Stimulated activated naive CD8-positive, alpha-beta T cell treated with anti-CD3 and anti-CD28 coated beads, Interleukin-15, Interleukin-2, amounts not matched to agents 100 U/mL and 50 U/mL, for 24 hours (primary cell): ENCODE measurements at regions not wholly inside any gene's neighbourhood (a gene's known extent, or its start where the extent isn't known, plus 50 kb on each side); places are given as distances from the start of the nearest gene placed in this dataset.

Experiments used
- ATAC-seq: fragments of 150-1000 bp; cut with Tn5 transposase; one replicate; pipeline ENCODE4 v1.10.0; 2021
- DNase-seq: peaks from one replicate; pipeline ENCODE4 v3.0.0; 2021

- no peak for ATAC-seq
- DNase-seq: no peak
Observed at GRCh38 chr1:2887941-2888855, 86.7 kb upstream of the TTC34 start.

DNA sequence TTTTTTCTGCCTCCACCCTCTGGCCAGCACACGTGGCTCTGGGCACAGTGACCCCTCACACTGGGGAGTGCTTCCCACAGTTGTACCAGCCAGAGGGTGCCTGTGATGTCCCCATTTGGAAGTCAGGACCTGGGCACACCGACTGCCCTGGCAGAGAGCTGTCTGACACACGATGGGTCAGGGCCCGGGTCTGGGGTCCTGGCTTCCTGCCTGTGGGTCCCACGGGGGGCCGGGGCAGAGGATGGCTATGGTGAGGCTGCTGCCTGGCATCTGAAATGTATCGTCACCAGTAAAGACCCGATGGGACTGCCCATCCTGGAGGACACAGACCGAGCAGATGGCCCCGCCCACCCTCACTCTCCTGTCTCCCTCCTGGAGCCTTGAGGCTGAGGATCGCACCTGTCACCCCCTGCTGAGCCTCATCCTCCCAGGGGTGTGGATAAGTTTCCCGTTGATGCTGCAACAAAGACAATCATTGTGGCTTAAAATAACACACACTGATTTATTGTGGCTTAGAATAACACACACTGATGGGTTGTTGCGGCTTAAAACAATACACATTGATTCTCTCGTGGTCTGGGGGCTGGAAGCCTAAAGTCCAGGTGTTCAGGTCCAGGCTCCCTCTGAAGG, 88.8 kb upstream of the TTC34 start:
- DNase-seq (no peak), ATAC-seq (no peak)

DNA sequence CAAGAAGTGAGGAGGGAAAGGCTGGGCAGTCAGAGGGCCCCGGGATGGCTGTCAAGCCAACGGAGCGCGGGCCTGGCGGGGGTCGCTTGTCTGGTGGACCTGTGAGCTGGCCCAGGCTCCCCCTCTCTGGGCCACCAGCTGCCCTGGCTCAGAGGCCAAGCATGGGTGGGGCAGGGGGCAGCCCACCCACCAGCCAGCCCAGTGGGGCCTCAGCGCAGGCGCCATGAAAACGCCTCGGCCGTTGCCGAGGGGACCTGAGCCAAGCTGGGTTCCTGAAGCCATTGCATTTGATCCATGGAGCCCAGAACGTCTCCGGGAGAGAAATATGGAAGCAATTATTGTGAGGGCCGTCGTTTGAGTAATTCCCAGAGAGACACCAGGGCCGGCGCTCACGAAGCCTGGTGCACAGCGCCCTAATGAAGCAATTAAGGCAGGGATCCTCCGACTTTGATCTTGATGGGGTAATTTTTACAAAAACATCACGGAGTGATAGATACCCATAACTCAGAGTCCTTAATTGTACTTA, 90.5 kb upstream of the TTC34 start:
- ATAC-seq (no peak), DNase-seq (no peak)

GRCh38 chr1:2893473-2894120, 92.1 kb upstream of the TTC34 start:
- no peak for ATAC-seq
- no peak for DNase-seq

GRCh38 chr1:2894381-2895041, 93.0 kb upstream of the TTC34 start:
- DNase-seq: peak; percentile 9
- no peak for ATAC-seq

DNA sequence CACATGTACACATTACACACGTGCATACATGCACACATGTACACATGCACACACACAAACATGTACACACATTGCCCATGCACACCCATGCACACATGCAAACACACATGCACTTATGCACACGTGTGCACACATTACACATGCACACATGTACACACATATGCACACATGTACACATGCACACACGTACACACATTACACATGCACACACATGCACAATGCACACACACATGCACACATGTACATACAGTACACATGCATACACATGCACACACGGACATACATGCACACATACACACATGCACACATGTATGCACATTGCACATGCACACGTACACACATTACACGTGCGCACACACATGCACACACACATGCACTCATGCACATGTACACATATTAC, 95.3 kb upstream of the TTC34 start:
- no peak for DNase-seq
- no peak for ATAC-seq

GRCh38 chr1:2903226-2903625, 101.7 kb upstream of the TTC34 start:
- DNase-seq (no peak), ATAC-seq (no peak)

DNA sequence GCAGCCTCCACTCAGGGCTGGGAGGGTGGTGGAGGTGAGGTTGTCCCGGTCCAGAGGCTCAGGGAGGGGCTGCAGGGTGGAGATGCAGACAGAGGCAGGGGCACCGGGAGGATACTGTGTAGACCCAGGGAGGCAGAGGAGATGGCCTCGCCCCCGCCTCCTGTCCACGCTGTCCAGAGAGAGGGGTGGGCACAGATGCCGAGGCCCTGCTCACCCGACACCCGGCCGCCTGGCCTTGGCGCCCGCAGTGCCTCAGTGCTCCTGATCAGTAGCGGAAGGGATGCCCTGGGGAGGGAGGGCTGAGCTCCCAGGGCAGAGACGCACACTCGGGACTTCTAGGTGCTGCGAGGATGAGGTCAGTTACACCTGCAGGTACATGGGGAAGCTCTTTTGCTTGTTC, 102.7 kb upstream of the TTC34 start:
- DNase-seq (no peak), ATAC-seq (no peak)

DNA sequence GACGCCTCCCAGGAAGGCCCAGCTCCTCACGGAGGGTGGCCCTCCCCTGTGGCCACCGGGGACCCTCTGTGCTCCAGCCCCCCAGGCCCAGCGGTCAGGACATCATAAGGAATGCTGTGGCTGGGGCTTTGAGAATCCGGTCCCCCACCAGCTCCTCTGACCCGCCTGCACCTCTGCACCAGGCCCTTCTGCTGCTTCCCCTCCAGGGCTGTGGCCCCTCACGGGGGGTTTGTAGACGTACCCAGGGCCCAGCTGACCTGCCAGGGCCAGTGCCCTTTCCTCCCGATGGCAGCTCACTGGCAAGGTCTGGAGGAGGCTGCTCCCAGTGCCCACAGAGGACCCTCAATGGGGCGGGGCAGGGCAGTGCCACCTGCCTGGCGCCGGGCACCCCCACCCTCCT, 103.9 kb upstream of the TTC34 start:
- ATAC-seq: no peak
- DNase-seq: no peak

DNA sequence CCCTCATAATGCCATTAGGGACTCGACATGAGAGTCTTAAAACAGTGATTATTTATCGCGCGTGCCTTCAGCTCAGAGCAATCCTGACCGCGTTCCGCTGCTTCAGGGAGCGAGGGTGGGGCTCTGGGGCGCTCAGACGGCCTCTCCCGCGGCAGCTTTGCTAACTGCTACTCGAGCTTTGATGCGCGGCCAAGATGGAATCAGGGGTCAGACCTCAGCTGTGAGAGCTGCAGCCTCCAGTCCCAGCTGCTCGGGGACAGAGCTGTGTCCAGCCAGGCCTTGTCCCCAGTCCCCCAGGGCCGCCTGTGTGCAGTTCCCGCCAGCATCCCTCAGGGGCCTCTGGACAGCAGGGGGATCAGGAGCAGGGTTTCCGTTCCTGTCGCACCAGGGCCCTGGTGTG, 104.6 kb upstream of the TTC34 start:
- no peak for ATAC-seq
- DNase-seq: no peak

GRCh38 chr1:2906620-2907019, 105.1 kb upstream of the TTC34 start:
- DNase-seq (no peak), ATAC-seq (no peak)

DNA sequence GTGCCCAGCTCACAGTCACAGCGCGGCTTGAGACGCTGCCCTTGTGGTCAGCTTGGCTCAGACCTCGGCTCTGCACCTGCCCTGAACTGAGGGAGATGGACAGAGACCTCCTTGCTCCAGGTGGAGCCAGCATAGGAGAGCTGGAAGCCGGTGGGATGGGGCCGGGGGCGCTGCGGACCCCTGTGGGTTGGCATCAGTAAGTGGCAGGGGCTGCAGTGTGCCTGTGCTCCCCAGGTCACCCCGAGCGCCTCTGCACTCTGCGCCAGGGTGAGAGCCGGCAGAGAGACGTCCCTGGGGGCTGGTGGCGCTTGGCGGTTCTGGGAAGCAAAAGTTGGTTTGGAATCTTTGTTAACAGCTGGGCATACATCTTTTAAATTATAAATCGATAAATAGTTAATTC, 105.6 kb upstream of the TTC34 start:
- ATAC-seq: no peak

DNA sequence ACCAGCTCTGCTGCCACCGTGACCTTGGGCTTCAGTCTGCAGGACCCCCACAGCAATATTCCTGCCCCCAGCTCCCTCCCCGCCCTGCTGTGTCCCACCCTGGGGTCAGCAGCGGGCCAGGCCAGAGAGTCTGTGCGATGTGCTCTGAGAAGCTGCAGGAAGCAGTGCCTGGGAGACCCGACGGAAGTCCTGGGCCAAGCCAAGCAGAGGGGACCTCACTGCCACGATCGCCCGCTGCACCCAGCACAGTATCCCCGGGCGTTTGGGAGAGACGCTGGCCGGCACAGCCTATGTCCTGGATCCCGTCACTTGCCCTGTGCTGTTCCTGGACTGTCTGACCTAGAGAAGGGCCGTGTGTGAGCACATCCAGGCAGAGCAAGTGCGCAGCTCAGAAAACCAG, 106.6 kb upstream of the TTC34 start:
- ATAC-seq (no peak), DNase-seq (no peak)

More for the DNA sequence above, 105.6 kb upstream of the TTC34 start:
- DNase-seq: no peak

GRCh38 chr1:2908561-2908960, 107.1 kb upstream of the TTC34 start:
- peak; percentile 6 for ATAC-seq

DNA sequence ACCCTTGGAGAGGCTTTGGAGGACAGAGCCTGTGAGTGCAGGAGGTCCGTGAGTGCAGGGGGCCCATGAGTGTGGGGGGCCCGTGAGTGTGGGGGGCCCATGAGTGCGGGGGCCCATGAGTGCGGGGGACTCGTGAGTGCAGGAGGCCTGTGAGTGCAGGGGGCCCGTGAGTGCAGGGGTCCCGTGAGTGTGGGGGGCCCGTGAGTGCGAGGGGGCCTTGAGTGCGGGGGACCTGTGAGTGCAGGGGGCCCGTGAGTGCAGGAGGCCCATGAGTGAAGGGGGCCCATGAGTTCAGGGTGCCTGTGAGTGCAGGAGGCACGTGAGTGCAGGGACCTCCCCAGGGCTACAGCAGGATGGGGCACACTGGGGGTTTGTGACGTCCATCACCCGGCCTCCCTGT, 108.3 kb upstream of the TTC34 start:
- ATAC-seq: no peak
- no peak for DNase-seq

More at GRCh38 chr1:2908561-2908960, 107.1 kb upstream of the TTC34 start:
- no peak for DNase-seq

DNA sequence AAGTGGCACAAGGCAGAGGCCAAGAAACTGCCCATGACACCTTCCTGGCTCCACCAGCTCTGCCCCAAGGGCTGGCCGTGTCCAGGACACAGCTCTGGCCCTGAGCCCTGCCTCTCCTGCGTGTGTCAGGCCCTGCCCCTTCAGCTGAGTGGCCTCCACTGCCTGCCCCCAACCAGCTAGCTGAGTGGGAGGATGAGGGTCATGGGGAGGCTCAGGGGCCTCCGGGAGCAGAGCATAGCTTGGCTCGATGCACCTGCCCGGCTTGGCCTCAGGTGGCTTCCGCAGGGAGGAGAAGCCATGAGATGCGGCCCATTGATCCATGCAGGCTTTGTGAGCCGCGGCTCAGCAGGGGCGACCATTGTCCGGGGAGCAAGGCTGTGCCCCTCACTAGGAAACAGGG, 108.7 kb upstream of the TTC34 start:
- ATAC-seq (no peak), DNase-seq (no peak)

DNA sequence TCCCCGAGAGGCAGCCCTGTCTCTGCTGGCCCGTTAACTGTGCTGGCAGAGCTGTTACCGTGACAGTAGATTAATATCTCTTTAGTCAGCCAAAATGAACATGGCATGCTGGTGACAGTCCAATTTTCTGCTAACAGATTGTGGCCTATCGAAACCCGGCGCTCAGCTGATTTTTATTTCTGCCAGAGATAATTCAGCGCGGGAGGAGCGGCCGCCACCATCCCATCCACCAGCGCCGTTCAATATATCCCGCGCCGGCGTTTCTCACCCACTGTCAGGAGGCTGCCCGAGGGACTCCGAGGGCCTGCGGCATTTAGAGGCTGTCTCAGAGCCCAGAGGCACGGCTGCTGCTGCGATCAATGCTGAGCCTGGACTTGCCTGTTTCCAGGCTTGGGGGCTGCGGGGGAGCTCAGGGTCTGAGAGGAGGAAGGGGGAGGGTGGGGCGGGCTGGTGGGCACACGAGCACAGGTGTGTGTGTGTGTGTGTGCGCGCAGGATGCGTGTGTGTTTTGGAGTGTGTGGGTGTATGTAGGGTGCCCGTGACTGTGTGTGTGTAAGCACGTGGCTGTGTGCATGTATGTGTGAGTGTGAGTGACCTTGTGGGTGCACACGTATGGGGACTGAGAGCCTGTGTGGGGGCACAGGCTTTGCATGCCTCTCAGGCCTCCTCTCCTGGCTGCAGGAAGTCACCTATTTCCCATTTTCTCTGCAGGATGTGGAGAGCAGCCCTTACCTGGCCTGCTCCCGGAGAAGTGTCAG, 109.7 kb upstream of the ACTRT2 start:
- DNase-seq: no peak
- ATAC-seq: no peak

DNA sequence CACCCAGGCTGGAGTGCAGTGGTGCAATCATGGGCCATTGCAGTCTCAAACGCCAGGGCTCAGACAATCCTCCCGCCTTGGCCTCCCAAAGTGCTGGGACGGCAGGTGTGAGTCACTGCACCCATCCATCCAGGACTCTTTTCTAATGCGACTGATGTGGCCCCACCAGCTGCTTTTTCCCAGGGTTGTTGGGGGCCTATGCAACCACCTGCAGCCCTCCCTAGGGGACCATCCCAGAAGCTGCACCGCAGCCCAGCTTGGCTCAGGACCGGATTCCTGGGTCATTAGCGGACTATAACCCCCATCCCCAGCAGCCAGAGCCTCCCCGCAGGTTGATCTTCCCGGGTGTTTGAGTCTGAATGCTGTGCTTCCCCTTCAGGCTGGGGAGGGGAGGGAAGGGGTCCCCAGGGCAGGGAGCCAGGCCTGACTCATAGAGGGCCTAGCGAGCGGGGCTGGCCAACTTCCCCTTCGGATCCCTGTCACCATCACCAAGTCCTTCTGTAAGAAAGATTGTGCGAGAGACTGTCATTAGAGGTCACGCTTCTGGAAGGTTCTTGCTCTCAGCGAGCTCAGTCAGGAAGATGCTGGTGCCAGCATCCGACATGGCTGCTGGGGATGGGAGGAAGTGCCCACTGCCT, 108.7 kb upstream of the ACTRT2 start:
- no peak for DNase-seq
- no peak for ATAC-seq

DNA sequence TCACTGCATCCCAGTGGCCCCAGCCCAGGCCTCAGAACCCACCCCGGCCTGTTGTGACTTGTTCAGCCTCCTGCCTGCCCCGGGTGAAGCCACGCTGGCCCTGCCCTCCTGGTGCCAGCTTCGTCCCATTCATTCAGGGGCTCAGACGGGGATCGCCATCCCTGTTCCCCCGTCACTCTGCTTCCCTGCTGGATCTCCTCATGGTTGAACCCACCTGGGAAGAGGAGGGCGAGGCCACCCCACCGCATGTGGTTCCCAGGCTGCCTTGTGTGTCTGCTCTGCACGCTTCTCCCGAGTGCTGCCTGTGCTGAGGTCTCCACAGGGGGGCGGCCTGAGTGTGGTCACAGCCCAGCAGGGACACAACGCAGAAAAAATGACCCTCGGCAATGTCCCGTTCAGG, 108.2 kb upstream of the ACTRT2 start:
- DNase-seq (no peak), ATAC-seq (no peak)

- no peak for DNase-seq
Observed at GRCh38 chr1:2914702-2915101, 106.6 kb upstream of the ACTRT2 start.

GRCh38 chr1:2916153-2916552, 105.1 kb upstream of the ACTRT2 start:
- no peak for ATAC-seq
- no peak for DNase-seq

More at GRCh38 chr1:2914702-2915101, 106.6 kb upstream of the ACTRT2 start:
- ATAC-seq: no peak
